ENCODE measurements at regions not wholly inside any gene's neighbourhood (a gene's known extent, or its start where the extent isn't known, plus 50 kb on each side); places are given as distances from the start of the nearest gene placed in this dataset.

- TF ChIP-seq POLR2A (IDR thresholded peaks at IDR 0.05; ENCODE audit: low read depth, low read length) (no peak), ATF3 (IDR thresholded peaks at IDR 0.05; ENCODE audit: borderline replicate concordance, extremely low read depth, low read depth, low read length) (no peak), POLR2AphosphoS5 (IDR thresholded peaks at IDR 0.05; ENCODE audit: low read length) (no peak)
Measured at GRCh38 chr4:58225460-58225859, 1115.3 kb upstream of the IGFBP7 start.

All from GM12878 (cell line).